WTC11 (cell line): ENCODE measurements at regions not wholly inside any gene's neighbourhood (a gene's known extent, or its start where the extent isn't known, plus 50 kb on each side); places are given as distances from the start of the nearest gene placed in this dataset.

Experiments
- CTCF ChIP-seq: fragments of 200-600 bp; IDR thresholded peaks from 2 replicates; pipeline ENCODE4 v1.8.0; 2022; ENCODE audit warnings: antibody characterized with exemption
- ETV6 ChIP-seq: sonication (generic); formaldehyde crosslinking; IDR thresholded peaks from 2 replicates; pipeline ENCODE4 v1.8.1; 2022; ENCODE audit warnings: mild to moderate bottlenecking, missing genetic modification reagents
- PRDM15 ChIP-seq: sonication (generic); formaldehyde crosslinking; IDR thresholded peaks from 2 replicates; pipeline ENCODE4 v1.8.0; 2022; ENCODE audit warnings: missing genetic modification reagents
- SMAD4 ChIP-seq: sonication (generic); formaldehyde crosslinking; IDR thresholded peaks from 2 replicates; pipeline ENCODE4 v1.8.0; 2022; ENCODE audit warnings: mild to moderate bottlenecking, missing genetic modification reagents
- TCF7 ChIP-seq: sonication (generic); formaldehyde crosslinking; IDR thresholded peaks from 2 replicates; pipeline ENCODE4 v1.8.0; 2022; ENCODE audit warnings: mild to moderate bottlenecking, low read depth, missing genetic modification reagents, moderate library complexity
- TF ChIP-seq, protein P1 (sequence below): sonication (generic); formaldehyde crosslinking; conservative IDR thresholded peaks from 2 replicates; pipeline ENCODE4 v1.8.1; 2023; ENCODE audit warnings: mild to moderate bottlenecking, low read depth, missing genetic modification reagents, moderate library complexity
- TF ChIP-seq, protein P2 (sequence below): sonication (generic); formaldehyde crosslinking; IDR thresholded peaks from 2 replicates; pipeline ENCODE4 v1.8.0; 2022; ENCODE audit warnings: mild to moderate bottlenecking, missing genetic modification reagents
- TF ChIP-seq, protein P3 (sequence below): sonication (generic); formaldehyde crosslinking; IDR thresholded peaks from 2 replicates; pipeline ENCODE4 v1.8.1; 2022; ENCODE audit warnings: low read depth, missing genetic modification reagents, borderline replicate concordance
- TF ChIP-seq, protein P4 (sequence below): fragments of 250-450 bp; sonication (Bioruptor Pico); IDR thresholded peaks from 2 replicates; pipeline ENCODE4 v1.8.0; 2021; ENCODE audit warnings: mild to moderate bottlenecking

DNA sequence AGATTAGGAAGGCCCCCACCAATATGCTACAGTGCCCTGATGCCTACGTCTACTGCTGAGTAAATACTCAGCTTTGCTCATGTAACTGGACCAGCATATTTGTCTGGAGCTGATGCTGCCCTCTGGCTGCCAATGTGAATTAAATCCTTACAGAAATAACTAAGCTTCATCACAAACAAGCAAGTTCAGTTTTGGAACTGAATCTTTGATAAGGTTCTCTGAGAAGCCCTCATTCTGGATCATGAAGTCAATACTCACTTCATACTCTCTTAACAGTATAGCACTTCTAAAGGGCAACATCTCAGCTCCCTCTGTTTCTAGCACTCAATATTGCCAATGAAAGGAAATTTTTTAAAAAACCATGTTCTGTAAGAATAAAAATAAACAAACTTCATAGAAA, 246.7 kb downstream of the ETV1 start:
- no peak for TF ChIP-seq SMAD4
- TF ChIP-seq CTCF = no peak
- TF ChIP-seq TCF7 (CRISPR knock-in tag) = no peak
- TF ChIP-seq, protein P1, sequence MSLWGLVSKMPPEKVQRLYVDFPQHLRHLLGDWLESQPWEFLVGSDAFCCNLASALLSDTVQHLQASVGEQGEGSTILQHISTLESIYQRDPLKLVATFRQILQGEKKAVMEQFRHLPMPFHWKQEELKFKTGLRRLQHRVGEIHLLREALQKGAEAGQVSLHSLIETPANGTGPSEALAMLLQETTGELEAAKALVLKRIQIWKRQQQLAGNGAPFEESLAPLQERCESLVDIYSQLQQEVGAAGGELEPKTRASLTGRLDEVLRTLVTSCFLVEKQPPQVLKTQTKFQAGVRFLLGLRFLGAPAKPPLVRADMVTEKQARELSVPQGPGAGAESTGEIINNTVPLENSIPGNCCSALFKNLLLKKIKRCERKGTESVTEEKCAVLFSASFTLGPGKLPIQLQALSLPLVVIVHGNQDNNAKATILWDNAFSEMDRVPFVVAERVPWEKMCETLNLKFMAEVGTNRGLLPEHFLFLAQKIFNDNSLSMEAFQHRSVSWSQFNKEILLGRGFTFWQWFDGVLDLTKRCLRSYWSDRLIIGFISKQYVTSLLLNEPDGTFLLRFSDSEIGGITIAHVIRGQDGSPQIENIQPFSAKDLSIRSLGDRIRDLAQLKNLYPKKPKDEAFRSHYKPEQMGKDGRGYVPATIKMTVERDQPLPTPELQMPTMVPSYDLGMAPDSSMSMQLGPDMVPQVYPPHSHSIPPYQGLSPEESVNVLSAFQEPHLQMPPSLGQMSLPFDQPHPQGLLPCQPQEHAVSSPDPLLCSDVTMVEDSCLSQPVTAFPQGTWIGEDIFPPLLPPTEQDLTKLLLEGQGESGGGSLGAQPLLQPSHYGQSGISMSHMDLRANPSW (CRISPR knock-in tag) = no peak
- TF ChIP-seq, protein P2, sequence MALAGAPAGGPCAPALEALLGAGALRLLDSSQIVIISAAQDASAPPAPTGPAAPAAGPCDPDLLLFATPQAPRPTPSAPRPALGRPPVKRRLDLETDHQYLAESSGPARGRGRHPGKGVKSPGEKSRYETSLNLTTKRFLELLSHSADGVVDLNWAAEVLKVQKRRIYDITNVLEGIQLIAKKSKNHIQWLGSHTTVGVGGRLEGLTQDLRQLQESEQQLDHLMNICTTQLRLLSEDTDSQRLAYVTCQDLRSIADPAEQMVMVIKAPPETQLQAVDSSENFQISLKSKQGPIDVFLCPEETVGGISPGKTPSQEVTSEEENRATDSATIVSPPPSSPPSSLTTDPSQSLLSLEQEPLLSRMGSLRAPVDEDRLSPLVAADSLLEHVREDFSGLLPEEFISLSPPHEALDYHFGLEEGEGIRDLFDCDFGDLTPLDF (CRISPR knock-in tag) = no peak
- no peak for TF ChIP-seq PRDM15
- no peak for TF ChIP-seq ETV6 (CRISPR knock-in tag)
- TF ChIP-seq, protein P3, sequence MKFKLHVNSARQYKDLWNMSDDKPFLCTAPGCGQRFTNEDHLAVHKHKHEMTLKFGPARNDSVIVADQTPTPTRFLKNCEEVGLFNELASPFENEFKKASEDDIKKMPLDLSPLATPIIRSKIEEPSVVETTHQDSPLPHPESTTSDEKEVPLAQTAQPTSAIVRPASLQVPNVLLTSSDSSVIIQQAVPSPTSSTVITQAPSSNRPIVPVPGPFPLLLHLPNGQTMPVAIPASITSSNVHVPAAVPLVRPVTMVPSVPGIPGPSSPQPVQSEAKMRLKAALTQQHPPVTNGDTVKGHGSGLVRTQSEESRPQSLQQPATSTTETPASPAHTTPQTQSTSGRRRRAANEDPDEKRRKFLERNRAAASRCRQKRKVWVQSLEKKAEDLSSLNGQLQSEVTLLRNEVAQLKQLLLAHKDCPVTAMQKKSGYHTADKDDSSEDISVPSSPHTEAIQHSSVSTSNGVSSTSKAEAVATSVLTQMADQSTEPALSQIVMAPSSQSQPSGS (CRISPR knock-in tag) = no peak
- TF ChIP-seq, protein P4, sequence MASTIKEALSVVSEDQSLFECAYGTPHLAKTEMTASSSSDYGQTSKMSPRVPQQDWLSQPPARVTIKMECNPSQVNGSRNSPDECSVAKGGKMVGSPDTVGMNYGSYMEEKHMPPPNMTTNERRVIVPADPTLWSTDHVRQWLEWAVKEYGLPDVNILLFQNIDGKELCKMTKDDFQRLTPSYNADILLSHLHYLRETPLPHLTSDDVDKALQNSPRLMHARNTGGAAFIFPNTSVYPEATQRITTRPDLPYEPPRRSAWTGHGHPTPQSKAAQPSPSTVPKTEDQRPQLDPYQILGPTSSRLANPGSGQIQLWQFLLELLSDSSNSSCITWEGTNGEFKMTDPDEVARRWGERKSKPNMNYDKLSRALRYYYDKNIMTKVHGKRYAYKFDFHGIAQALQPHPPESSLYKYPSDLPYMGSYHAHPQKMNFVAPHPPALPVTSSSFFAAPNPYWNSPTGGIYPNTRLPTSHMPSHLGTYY (CRISPR knock-in tag) = no peak
